ENCODE measurements at regions not wholly inside any gene's neighbourhood (a gene's known extent, or its start where the extent isn't known, plus 50 kb on each side); places are given as distances from the start of the nearest gene placed in this dataset.

- H3K9me3 Mint-ChIP-seq = peaks cover 0 to 4% (median 0%) of the 10 kb centered on the region in 3 donors
- ATAC-seq (replicated peaks in 1 of 4) (no peak), DNase-seq (no peak)
- H3K27ac ChIP-seq (ENCODE audit: low read length) = no peak overlapping the region
- no peak overlapping the region for H3K4me3 Mint-ChIP-seq
- no peak overlapping the region for H3K4me3 ChIP-seq (ENCODE audit: control insufficient read depth in 1 of 2, extremely low read depth in 1 of 2, low read length in 1 of 2)
- CTCF ChIA-PET = no interaction called here
- H3K27ac Mint-ChIP-seq = no peak overlapping the region
- no peaks in the 10 kb centered on the region for H3K36me3 ChIP-seq (ENCODE audit: control insufficient read depth in 2 of 2, extremely low read depth in 1 of 2, insufficient read depth in 1 of 2, low read length in 1 of 2)
- POLR2A ChIA-PET = interaction anchor here in 1 of 2 donors (0.5 kb wide), 1 partner anchor 281 kb away, joined by 3 read pairs; no protein-coding TSS in a partner anchor
- H3K4me1 Mint-ChIP-seq = no peaks in the 10 kb centered on the region
- WGBS (ENCODE audit: insufficient coverage) = 33% methylated on average over 2 of the region's 2 CpGs
- no peaks in the 10 kb centered on the region for H3K36me3 Mint-ChIP-seq
- peaks cover 0 to 2% of the 10 kb centered on the region in 2 experiments for H3K27me3 ChIP-seq (replicated peaks in 1 of 2; ENCODE audit: control insufficient read depth in 2 of 2, extremely low read depth in 1 of 2, insufficient read depth in 2 of 2, low read length in 1 of 2)
- H3K27me3 Mint-ChIP-seq = peaks cover 0 to 11% of the 10 kb centered on the region in 2 donors
- H3K9me3 ChIP-seq = no peaks in the 10 kb centered on the region
- H3K4me1 ChIP-seq (ENCODE audit: control insufficient read depth in 1 of 2, extremely low read depth in 1 of 2, insufficient read depth in 2 of 2, low read length in 2 of 2) = no peaks in the 10 kb centered on the region
Observed at GRCh38 chr12:119245904-119246494, 67.3 kb downstream of the HSPB8 start.

GRCh38 chr12:119247007-119247719 is 68.4 kb downstream of the HSPB8 start:
- no peak for ATAC-seq (replicated peaks in 1 of 4)
- POLR2A ChIA-PET = no interaction called here
- peaks cover 0 to 4% (median 0%) of the 10 kb centered on the region in 3 donors for H3K9me3 Mint-ChIP-seq
- no peaks in the 10 kb centered on the region for H3K9me3 ChIP-seq
- no peak for DNase-seq
- no peaks in the 10 kb centered on the region for H3K4me1 Mint-ChIP-seq
- no peak overlapping the region for H3K27ac ChIP-seq (ENCODE audit: low read length)
- no peak overlapping the region for H3K4me3 Mint-ChIP-seq
- H3K4me1 ChIP-seq (ENCODE audit: control insufficient read depth in 1 of 2, extremely low read depth in 1 of 2, insufficient read depth in 2 of 2, low read length in 2 of 2) = no peaks in the 10 kb centered on the region
- no peak overlapping the region for H3K4me3 ChIP-seq (ENCODE audit: control insufficient read depth in 1 of 2, extremely low read depth in 1 of 2, low read length in 1 of 2)
- no peaks in the 10 kb centered on the region for H3K36me3 Mint-ChIP-seq
- no peaks in the 10 kb centered on the region for H3K27me3 ChIP-seq (replicated peaks in 1 of 2; ENCODE audit: control insufficient read depth in 2 of 2, extremely low read depth in 1 of 2, insufficient read depth in 2 of 2, low read length in 1 of 2)
- WGBS (ENCODE audit: insufficient coverage) = 100% methylated on average over 1 of the region's 6 CpGs
- no peaks in the 10 kb centered on the region for H3K36me3 ChIP-seq (ENCODE audit: control insufficient read depth in 2 of 2, extremely low read depth in 1 of 2, insufficient read depth in 1 of 2, low read length in 1 of 2)
- H3K27me3 Mint-ChIP-seq = peaks cover 2 to 7% of the 10 kb centered on the region in 2 donors
- CTCF ChIA-PET = no interaction called here
- H3K27ac Mint-ChIP-seq = no peak overlapping the region

- Histone ChIP-seq H3K4me1 (ENCODE audit: control insufficient read depth in 1 of 2, extremely low read depth in 1 of 2, insufficient read depth in 2 of 2, low read length in 2 of 2) (no peaks in the 10 kb centered on the region), H3K9me3 (no peaks in the 10 kb centered on the region), H3K27me3 (replicated peaks in 1 of 2; ENCODE audit: control insufficient read depth in 2 of 2, extremely low read depth in 1 of 2, insufficient read depth in 2 of 2, low read length in 1 of 2) (no peaks in the 10 kb centered on the region), H3K4me3 (ENCODE audit: control insufficient read depth in 1 of 2, extremely low read depth in 1 of 2, low read length in 1 of 2) (no peak overlapping the region), H3K27ac (ENCODE audit: low read length) (no peak overlapping the region), H3K36me3 (ENCODE audit: control insufficient read depth in 2 of 2, extremely low read depth in 1 of 2, insufficient read depth in 1 of 2, low read length in 1 of 2) (no peaks in the 10 kb centered on the region)
- H3K27me3 Mint-ChIP-seq = peaks cover 3 to 7% of the 10 kb centered on the region in 2 donors
- H3K27ac Mint-ChIP-seq = no peak overlapping the region
- no peaks in the 10 kb centered on the region for H3K36me3 Mint-ChIP-seq
- ChIA-PET POLR2A (no interaction called here), CTCF (no interaction called here)
- ATAC-seq (replicated peaks in 1 of 4) (no peak), DNase-seq (no peak)
- H3K9me3 Mint-ChIP-seq = peaks cover 0 to 4% (median 0%) of the 10 kb centered on the region in 3 donors
- H3K4me1 Mint-ChIP-seq = no peaks in the 10 kb centered on the region
- no peak overlapping the region for H3K4me3 Mint-ChIP-seq
Observed at GRCh38 chr12:119247720-119248043, 69.0 kb downstream of the HSPB8 start.

- Mint-ChIP-seq H3K27ac (no peak overlapping the region), H3K27me3 (peaks cover 3 to 7% of the 10 kb centered on the region in 2 donors), H3K36me3 (no peaks in the 10 kb centered on the region), H3K9me3 (peaks cover 0 to 4% (median 0%) of the 10 kb centered on the region in 3 donors), H3K4me1 (no peaks in the 10 kb centered on the region), H3K4me3 (no peak overlapping the region)
- H3K27ac ChIP-seq (ENCODE audit: low read length) = no peak overlapping the region
- H3K4me1 ChIP-seq (ENCODE audit: control insufficient read depth in 1 of 2, extremely low read depth in 1 of 2, insufficient read depth in 2 of 2, low read length in 2 of 2) = no peaks in the 10 kb centered on the region
- no peaks in the 10 kb centered on the region for H3K9me3 ChIP-seq
- DNase-seq = no peak
- 95% methylated on average over 7 of the region's 11 CpGs for WGBS (ENCODE audit: insufficient coverage)
- H3K27me3 ChIP-seq (replicated peaks in 1 of 2; ENCODE audit: control insufficient read depth in 2 of 2, extremely low read depth in 1 of 2, insufficient read depth in 2 of 2, low read length in 1 of 2) = no peaks in the 10 kb centered on the region
- no peak overlapping the region for H3K4me3 ChIP-seq (ENCODE audit: control insufficient read depth in 1 of 2, extremely low read depth in 1 of 2, low read length in 1 of 2)
- CTCF ChIA-PET = no interaction called here
- ATAC-seq (replicated peaks in 1 of 4) = no peak
- no peaks in the 10 kb centered on the region for H3K36me3 ChIP-seq (ENCODE audit: control insufficient read depth in 2 of 2, extremely low read depth in 1 of 2, insufficient read depth in 1 of 2, low read length in 1 of 2)
- POLR2A ChIA-PET = no interaction called here
Observed at GRCh38 chr12:119249383-119250155, 70.8 kb downstream of the HSPB8 start.

- Mint-ChIP-seq H3K4me1 (no peaks in the 10 kb centered on the region), H3K36me3 (no peaks in the 10 kb centered on the region), H3K9me3 (peaks cover 0 to 6% (median 5%) of the 10 kb centered on the region in 3 donors), H3K27me3 (peaks cover 8 to 25% of the 10 kb centered on the region in 2 donors), H3K27ac (no peak overlapping the region), H3K4me3 (no peak overlapping the region)
- ATAC-seq (replicated peaks in 1 of 4) = no peak
- Histone ChIP-seq H3K36me3 (ENCODE audit: control insufficient read depth in 2 of 2, extremely low read depth in 1 of 2, insufficient read depth in 1 of 2, low read length in 1 of 2) (no peaks in the 10 kb centered on the region), H3K9me3 (no peaks in the 10 kb centered on the region), H3K27ac (ENCODE audit: low read length) (no peak overlapping the region), H3K4me3 (ENCODE audit: control insufficient read depth in 1 of 2, extremely low read depth in 1 of 2, low read length in 1 of 2) (no peak overlapping the region), H3K4me1 (ENCODE audit: control insufficient read depth in 1 of 2, extremely low read depth in 1 of 2, insufficient read depth in 2 of 2, low read length in 2 of 2) (no peaks in the 10 kb centered on the region), H3K27me3 (replicated peaks in 1 of 2; ENCODE audit: control insufficient read depth in 2 of 2, extremely low read depth in 1 of 2, insufficient read depth in 2 of 2, low read length in 1 of 2) (peaks cover 0 to 6% of the 10 kb centered on the region in 2 experiments)
- no peak for DNase-seq
- ChIA-PET CTCF (no interaction called here), POLR2A (no interaction called here)
- WGBS (ENCODE audit: insufficient coverage) = 79% methylated on average over 4 of the region's 4 CpGs
Observed at GRCh38 chr12:119255314-119255713, 76.6 kb downstream of the HSPB8 start.

GRCh38 chr12:119258149-119258548 is 76.4 kb upstream of the CCDC60 start:
- Histone ChIP-seq H3K27ac (ENCODE audit: low read length) (no peak overlapping the region), H3K4me3 (ENCODE audit: control insufficient read depth in 1 of 2, extremely low read depth in 1 of 2, low read length in 1 of 2) (no peak overlapping the region), H3K27me3 (replicated peaks in 1 of 2; ENCODE audit: control insufficient read depth in 2 of 2, extremely low read depth in 1 of 2, insufficient read depth in 2 of 2, low read length in 1 of 2) (peaks cover 0 to 6% of the 10 kb centered on the region in 2 experiments), H3K9me3 (no peaks in the 10 kb centered on the region), H3K4me1 (ENCODE audit: control insufficient read depth in 1 of 2, extremely low read depth in 1 of 2, insufficient read depth in 2 of 2, low read length in 2 of 2) (no peaks in the 10 kb centered on the region), H3K36me3 (ENCODE audit: control insufficient read depth in 2 of 2, extremely low read depth in 1 of 2, insufficient read depth in 1 of 2, low read length in 1 of 2) (no peaks in the 10 kb centered on the region)
- no CpG with 5 or more reads among the region's 7 CpGs for WGBS (ENCODE audit: insufficient coverage)
- Mint-ChIP-seq H3K27ac (no peak overlapping the region), H3K27me3 (peaks cover 12 to 26% of the 10 kb centered on the region in 2 donors), H3K36me3 (no peaks in the 10 kb centered on the region), H3K4me1 (no peaks in the 10 kb centered on the region), H3K9me3 (peaks cover 3 to 15% (median 14%) of the 10 kb centered on the region in 3 donors), H3K4me3 (no peak overlapping the region)
- ATAC-seq (replicated peaks in 1 of 4) (no peak), DNase-seq (no peak)
- CTCF ChIA-PET = no interaction called here
- POLR2A ChIA-PET = no interaction called here
